Activated CD8-positive, alpha-beta memory T cell treated with anti-CD3 and anti-CD28 coated beads for 48 hours (primary cell): ENCODE measurements at regions not wholly inside any gene's neighbourhood (a gene's known extent, or its start where the extent isn't known, plus 50 kb on each side); places are given as distances from the start of the nearest gene placed in this dataset.
"Not testable (repeated sequence)": the region's sequence is repeated elsewhere in the genome, so short reads cannot be mapped to it uniquely, and the experiment has no call there.

Experiments used
- DNase-seq, 3 experiments: peaks; one replicate each; pipeline ENCODE4 v3.0.0-alpha.2; 2020; ENCODE audit warnings: low read depth in 2 of 3, low spot score in 2 of 3

DNA sequence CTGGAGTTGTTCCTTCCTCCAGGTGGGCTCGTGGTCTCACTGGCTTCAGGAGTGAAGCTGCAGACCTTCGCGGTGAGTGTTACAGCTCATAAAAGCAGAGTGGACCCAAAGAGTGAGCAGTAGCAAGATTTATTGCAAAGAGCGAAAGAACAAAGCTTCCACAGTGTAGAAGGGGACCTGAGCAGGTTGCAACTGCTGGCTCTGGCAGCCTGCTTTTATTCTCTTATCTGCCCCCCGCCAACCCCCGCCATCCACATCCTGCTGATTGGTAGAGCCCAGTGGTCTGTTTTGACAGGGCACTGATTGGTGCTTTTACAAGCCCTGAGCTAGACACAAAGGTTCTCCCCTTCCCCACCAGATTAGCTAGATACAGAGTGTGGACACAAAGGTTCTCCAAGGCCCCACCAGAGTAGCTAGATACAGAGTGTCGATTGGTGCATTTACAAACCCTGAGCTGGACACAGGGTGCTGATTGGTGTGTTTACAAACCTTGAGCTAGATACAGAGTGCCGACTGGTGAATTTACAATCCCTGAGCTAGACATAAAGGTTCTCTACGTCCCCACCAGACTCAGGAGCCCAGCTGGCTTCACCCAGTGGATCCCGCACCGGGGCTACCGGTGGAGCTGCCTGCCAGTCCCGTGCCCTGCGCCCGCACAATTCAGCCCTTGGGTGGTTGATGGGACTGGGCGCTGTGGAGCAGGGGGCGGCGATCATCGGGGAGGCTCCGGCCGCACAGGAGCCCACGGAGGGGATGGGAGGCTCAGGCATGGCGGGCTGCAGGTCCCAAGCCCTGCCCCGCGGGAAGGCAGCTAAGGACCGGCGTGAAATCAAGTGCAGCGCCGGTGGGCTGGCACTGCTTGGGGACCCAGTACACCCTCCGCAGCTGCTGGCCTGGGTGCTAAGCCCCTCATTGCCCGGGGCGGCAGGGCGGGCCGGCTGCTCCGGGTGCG lies 999.5 kb upstream of the SPRY2 start:
- not testable (repeated sequence) for DNase-seq

DNA sequence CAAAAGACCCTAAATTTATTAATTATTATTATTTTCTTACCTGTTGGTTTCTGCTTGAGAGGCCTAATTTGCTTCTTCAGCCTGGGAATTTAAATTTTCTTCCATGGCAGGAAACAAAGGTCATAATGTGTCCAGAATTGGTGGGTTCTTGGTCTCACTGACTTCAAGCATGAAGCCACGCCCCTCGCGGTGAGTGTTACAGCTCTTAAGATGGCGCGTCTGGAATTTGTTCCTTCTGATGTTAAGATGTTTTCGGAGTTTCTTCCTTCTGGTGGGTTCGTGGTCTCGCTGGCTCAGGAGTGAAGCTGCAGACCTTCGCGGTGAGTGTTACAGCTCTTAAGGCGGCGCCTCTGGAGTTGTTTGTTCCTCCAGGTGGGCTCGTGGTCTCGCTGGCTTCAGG lies 998.7 kb upstream of the SPRY2 start:
- not testable (repeated sequence) for DNase-seq

DNA sequence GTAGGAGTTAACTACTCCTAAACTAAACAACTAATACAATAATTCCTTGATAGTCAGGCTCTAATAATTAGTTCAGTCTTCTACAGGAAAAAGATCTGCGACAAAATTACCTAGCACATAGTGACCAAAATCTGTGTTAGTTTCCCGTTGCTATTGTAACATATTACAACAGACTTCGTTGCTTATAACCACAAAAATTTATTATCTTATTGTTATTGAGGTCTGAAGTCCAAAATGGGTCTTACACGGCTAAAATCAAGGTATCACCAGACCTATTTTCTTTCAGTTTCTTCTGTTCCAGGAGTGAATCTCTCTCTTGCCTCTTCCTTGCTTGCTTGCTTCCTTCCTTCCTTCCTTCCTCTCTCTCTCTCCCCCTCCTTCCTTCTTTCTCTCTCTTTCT lies 993.6 kb upstream of the SPRY2 start:
- DNase-seq: no peak

DNA sequence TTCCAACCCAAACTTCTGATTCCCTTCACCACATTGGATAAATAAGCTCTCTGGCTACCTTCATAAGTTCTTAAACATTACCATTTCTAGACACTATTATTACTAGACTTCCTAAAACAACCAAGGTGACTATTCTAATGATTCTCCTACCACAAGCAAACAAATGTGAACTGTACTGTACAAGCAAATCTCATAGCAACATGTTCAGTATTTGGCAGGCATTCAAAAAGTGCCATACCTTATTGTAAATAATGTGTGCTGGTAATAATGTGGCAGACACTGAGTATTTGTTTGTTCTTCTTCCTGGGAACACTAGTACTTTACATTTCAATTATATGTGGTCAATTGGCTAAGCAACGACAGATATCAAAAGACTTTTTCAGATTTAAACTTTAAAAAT lies 986.0 kb upstream of the SPRY2 start:
- no peak for DNase-seq

DNA sequence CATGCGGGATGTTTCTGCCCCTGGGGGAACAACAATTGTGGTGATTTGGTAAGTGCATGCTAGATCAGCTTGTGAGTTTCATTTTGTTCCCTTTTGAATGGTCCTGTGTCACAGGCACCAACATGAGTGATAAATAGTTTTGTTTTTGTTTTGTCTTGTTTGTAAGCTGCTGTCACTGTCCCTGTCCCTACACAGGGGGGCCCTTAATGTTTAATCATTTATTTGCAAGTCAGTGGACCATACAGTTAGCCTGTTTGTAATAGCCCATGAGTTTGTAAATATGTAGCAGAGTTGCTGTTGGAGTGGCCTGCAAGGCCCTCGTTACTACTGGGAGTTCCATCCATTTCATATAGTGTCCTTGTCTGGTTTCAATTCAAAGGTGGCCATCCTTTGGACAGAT lies 979.6 kb upstream of the SPRY2 start:
- no peak for DNase-seq

DNA sequence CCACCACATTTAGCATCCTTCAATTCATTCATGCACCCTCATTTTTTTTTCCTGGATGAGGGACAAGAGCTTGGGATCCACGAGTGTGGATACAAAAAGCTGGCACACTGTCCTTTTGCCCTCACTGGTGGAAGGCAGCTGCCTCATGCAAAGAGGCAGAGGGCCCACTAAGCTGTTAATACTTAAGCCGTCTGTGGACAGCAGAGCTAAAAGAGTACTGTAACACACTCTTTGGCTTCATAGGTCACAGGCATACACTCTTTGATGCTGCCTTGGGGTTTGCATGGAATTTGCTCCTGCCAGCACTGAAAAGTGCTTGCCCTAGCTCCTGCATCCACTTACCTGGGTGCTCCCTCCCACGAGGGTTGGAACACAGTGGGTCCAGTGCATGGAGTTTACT lies 978.4 kb upstream of the SPRY2 start:
- DNase-seq: no peak

DNA sequence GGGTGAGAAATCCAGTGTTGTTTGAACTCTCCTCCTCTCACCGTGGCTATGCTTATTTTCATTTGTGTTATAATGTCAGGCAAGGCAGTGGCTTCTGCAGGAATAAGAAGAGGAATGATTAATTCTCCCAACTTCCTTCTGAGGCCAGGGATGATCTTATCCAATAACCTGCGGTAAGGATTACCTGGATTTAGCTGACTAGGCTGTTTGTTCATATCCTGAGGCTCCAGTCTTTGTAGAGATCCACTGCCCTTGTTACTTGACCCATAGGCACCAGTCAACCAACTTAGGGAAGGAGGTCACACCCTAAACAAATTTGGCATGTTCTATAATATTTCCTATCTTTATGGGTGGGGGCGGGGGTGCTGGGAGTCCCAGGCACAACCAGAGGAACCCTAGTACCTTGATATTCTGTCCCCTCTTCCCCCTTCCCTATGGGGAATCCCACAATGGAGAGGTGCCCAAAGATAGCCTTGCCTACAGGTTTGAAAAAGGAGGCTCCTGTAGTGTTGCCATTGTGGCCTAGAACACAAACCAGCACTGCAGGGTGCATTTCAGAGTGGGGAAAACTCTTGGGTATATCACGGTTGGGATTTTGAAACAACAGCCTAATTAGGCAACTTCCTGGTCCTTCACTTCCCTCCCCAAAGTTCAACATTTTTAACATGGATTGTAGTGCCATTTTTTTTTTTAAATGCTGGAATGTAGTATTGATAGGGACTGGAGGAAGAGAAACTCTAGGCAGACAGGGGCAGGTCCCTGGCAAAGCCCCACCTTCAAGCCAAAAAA lies 977.5 kb upstream of the SPRY2 start:
- DNase-seq: no peak

DNA sequence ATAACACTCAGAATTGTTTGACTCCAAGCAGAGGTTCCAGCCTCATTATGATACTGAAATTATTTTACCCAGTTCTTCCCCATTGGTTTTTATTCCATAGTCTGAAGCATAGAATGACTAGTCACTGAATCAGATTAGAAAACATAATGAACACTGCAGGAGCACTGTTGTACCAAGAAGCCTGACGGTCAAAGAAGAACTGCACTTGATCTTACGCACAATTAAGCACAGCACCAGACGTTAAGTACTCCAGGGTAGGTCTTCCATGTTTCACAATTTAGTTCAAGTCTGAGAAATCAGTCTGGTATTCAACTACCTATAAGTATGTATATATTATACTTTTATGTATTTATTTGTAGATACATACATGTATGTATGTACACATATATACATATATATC lies 973.5 kb upstream of the SPRY2 start:
- DNase-seq: no peak

DNA sequence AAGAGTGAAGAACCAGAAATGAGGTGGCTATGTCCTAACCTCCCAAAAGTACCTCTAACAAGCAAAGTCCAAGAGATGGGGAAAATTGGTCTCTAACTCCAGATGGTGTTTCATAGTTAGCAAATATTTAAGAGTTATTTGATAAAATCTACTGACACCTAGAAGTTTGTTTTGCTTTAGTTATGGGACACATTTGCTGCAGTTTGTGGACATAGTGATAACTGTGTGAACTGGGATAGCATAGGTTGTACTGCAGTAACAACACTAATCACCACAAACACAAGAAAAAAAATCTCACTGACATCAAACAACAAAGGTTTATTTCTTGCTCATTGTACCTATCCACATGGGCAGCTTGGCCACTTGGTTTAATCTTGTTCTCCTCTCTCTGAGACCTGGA lies 965.0 kb upstream of the SPRY2 start:
- no peak for DNase-seq

DNA sequence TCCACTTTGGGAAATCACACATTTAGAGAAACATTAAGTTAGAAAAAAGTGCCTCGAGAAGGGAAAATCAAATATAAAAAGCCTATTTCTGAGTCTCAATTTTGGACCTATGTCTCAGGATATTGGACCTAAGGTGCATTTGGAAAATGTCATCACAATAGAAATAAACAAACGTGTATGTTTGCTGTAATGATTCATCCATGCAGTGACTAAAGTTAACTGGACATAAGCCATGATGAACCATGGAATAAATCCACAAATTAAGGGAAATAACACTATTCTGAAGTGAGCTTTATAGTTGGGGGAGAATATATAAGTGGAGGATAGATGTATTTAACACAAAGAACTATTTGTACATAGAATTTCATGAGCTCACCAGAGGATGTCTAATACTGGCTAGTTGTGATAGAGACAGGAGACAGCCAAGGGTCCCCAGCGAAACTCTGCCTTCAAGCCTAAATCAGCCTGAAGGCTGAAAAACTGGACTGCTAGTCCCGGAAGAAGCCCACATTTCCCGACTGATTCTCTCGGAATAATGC lies 963.3 kb upstream of the SPRY2 start:
- no peak for DNase-seq

DNA sequence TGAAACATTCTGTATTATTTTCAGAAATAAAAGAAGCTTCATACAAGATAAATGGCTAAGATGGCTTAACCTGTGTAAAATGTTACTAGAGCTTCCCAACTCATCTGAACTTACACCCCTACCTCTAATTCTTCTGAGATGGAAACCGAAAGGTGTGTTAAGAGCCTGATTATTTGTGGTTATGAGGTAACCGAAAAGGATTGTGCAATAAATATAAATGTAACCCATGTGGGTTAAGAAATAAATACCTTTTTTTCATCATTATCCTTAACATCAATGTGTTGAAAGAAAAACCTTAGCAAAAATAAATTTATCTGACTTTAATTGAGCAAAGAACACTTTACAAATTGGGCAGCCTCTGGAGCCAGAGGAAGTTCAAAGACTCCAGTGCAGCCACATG lies 961.8 kb upstream of the SPRY2 start:
- DNase-seq: no peak

DNA sequence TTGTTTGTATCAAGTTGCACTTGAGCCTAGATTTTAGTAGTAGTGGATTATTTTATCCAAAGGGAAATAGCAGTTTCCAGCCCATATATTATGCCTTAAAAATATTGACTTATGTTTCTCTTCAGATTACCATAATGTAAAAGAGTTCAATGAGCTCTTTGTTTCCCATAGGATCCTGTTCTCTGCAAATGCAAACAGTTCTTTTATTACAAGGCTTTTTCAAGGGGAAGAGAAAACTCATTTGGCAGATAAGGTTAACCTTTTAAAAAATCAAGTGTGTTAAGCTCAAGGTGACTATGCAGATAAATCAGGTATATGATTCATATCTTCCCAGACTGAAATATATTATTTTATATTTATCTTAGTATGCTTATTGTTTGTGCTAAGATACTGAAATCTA lies 961.2 kb upstream of the SPRY2 start:
- no peak for DNase-seq

DNA sequence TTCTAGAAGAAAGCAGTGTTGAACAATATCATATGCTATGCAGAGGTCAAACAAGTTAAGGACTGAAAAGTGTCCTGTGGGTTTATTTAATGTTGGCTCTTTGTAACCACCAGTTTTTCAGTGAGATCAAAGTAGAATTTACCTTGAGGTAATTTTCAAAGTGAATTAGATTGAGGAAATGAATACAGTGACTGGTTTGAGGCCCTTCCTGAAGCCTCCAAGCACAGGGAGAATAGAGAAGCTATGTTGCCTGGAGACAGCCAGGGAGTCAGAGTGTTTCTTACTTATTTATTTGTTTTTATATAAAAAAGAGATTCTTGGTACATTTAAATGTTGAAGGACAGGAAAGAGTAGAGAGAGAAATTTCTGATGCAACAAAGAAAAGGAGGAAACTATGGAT lies 954.3 kb upstream of the SPRY2 start:
- DNase-seq: no peak

DNA sequence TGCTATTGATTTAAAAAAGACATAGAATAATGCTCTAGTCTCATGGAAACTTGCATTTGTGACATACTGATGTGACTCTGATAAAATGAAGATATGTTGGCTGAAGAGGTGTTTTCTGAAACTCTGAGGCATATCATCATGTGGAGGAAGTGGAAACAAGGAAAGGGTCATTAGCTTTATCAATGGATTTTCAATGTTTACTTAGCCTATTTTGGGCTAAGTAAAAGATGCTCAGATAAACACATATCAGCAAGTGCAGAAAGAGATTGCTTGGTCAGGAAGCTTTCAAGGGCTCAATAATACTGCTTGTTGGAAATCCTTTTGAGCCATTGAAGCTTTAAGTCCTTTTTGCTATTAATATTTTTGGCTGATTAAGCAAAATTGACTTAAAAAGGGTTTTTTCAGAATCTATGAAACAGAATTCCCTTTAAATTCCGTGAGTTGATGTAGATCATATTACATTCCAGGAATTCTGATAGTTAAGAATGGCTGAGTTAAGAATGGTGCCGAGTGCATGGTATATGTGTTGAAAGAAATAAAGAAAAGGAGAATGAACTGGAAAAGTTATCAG lies 952.8 kb upstream of the SPRY2 start:
- DNase-seq: no peak

DNA sequence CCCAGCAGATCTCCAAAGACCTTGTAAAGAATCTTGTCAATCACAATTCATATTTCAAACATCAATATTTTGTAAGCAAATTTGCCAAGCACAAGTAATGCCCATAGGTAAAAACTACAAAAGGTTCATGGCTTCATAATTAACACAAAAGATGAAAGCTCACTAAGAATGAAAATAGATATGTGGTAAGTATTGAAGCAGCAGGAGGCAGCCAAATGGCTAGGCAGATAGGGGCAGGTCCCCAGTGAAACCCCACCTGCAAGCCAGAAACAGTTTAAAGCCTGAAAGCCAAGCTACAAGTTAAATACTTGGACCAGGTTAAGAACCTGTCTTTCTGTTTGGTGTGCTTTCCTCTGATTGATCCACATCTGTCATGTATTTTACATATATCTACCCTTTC lies 942.6 kb upstream of the SPRY2 start:
- no peak for DNase-seq

DNA sequence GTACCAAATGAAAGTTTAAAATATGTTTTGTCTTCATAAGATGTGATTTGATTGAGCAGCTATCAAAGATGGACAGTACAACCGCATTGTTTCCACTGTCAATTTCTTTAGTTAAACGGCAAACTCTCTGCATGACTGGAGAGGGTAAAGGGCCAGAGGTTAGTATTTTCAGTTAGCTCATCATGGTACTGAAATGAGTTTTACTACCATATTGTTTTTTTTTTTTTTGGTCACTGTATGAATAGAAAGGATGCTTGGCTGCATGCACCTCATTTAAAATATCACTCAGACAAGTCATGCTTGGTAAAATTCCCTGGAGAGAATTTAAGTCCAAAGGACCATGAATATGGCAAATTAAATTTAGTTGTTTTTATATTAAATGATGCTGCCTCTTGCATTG lies 942.1 kb upstream of the SPRY2 start:
- no peak for DNase-seq

DNA sequence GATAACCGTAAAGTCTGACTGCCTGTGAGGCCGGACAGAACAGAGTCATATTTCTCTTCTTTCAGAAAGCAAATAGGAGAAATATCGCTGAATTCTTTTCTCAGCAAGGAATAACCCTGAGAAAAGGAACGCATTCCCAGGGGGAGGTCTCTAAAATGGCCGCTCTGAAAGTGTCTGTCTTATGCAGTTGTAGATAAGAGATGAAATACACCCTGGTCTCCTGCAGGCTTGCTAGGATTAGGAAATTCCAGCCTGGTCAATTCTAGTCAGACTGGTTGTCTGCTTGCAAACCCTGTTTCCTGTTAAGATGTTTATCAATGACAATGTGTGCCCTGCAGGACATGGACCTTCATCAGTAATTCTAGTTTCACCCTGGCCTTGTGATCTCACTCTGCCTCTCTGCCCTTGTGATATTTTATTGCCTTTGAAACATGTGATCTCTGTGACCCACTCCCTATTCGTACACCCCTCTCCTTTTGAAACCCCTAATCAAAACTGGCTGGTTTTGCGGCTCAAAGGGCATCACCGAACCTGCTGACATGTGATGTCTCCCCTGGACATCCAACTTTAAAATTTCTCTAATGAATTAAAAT lies 934.8 kb upstream of the SPRY2 start:
- no peak for DNase-seq

DNA sequence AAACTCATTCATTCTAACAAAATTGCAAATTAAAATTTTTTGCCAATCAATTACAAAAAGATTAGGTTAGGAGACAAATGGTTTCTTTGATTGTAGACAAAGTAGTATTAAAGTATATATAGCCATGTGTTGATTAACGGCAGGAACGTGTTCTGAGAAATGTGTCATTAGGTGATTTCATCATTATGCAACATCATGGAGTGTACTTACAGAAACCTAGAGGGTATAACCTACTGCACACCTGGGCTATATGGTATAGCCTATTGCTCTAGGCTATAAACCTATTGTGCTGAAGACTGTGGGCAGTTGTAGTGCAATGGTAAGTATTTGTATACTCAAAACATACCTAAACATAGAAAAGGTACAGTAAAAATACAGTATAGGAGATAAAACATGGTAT lies 906.8 kb upstream of the SPRY2 start:
- no peak for DNase-seq

DNA sequence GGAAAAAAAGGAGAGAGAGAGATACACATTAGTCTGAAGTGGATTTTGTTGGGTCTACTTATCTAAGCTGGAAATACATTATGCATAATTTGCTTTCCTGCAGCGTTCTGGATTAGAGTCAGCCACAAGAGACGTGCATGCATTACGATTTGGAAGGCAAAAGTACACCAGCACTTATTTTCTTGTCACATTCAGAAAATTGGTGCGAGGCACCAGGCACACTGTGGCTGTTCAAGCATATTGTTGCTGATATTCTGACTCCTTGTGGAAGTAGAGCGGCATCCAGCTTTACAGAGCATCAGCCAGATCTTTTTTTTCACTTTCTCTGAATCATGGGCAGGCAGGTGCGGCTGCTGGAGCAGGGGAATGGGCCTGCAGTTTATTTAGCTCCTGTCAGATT lies 905.6 kb upstream of the SPRY2 start:
- DNase-seq: no peak

DNA sequence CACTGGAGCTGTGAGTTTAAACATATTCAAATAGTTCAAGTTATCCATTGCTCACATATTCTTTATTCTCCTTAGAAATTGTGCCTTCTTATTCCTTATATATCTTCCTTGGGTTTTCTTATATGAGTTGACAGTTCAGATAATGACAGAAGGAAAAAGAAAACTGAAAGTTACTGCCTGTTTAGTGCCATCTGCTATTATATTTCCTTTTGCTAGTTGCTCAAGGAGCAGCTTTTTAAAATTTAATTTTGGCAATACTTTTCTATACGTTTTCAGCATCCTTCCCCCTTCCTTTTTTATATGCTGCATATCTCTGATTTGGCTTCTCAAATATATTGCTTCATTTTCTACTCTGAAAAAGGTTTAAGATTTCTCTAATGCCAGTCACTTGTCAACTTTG lies 903.1 kb upstream of the SPRY2 start:
- DNase-seq: no peak

DNA sequence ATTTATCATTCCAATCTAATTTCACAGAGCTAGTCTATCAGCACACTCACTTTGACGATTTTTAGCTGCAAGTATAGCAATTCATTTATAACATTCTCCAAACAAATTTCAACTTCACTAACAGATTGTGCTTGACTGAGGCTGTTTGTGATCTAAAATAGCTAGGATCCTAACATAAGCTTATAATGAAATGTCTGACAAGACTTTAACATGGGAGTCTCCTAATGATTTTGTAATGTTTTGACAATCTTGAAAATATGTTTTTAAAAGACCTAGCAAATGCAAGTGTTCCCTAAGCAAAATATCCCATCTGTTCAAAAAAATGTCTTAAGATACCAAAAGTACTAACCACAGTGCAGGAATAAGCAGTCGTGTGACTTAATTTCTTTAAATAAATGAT lies 889.5 kb upstream of the SPRY2 start:
- no peak for DNase-seq
